Neural progenitor cell (in vitro differentiated cells): ENCODE measurements at regions not wholly inside any gene's neighbourhood (a gene's known extent, or its start where the extent isn't known, plus 50 kb on each side); places are given as distances from the start of the nearest gene placed in this dataset.

Source experiments
- DNase-seq: peaks from one replicate; pipeline ENCODE4 v3.0.0-alpha.2; 2016; ENCODE audit warnings: low spot score
- H2AFZ ChIP-seq: fragments of 200-600 bp; sonication (generic); replicated peaks from 2 replicates; pipeline ENCODE4 v1.6.1; 2016; ENCODE audit warnings: antibody characterized with exemption
- H3F3A ChIP-seq: fragments of 200-600 bp; sonication (generic); 2 replicates; pipeline ENCODE4 v1.6.1; 2016; ENCODE audit warnings: antibody characterized with exemption, low read depth
- H3K27ac ChIP-seq: fragments of 200-600 bp; sonication (generic); 2 replicates; pipeline ENCODE4 v1.5.1; 2016; ENCODE audit warnings: mild to moderate bottlenecking
- H3K27me3 ChIP-seq: fragments of 200-600 bp; sonication (generic); 2 replicates; pipeline ENCODE4 v1.6.1; 2016; ENCODE audit warnings: mild to moderate bottlenecking, moderate library complexity
- H3K36me3 ChIP-seq: fragments of 200-600 bp; sonication (generic); 2 replicates; pipeline ENCODE4 v1.5.1; 2016
- H3K4me1 ChIP-seq: fragments of 200-600 bp; sonication (generic); 2 replicates; pipeline ENCODE4 v1.6.1; 2016; ENCODE audit warnings: mixed run types
- H3K4me2 ChIP-seq: fragments of 200-600 bp; sonication (generic); 2 replicates; pipeline ENCODE4 v1.6.1; 2016
- H3K4me3 ChIP-seq: fragments of 200-600 bp; sonication (generic); 2 replicates; pipeline ENCODE4 v1.5.1; 2016
- H3K79me2 ChIP-seq: fragments of 200-600 bp; sonication (generic); 2 replicates; pipeline ENCODE4 v1.6.1; 2016; ENCODE audit warnings: low read depth
- H3K9ac ChIP-seq: fragments of 200-600 bp; sonication (generic); 2 replicates; pipeline ENCODE4 v1.6.1; 2016
- H3K9me3 ChIP-seq: fragments of 200-600 bp; sonication (generic); 2 replicates; pipeline ENCODE4 v1.5.1; 2016; ENCODE audit warnings: low read depth
- H4K20me1 ChIP-seq: fragments of 200-600 bp; sonication (generic); 2 replicates; pipeline ENCODE4 v1.6.1; 2016; ENCODE audit warnings: low read depth
- H3K27ac Mint-ChIP-seq: 3 replicates; pipeline ENCODE4 v1.8.0; 2021; ENCODE audit warnings: mixed read lengths
- H3K27me3 Mint-ChIP-seq: 2 replicates; pipeline ENCODE4 v1.8.0; 2022; ENCODE audit warnings: low read depth, mild to moderate bottlenecking, inconsistent platforms, moderate library complexity, mixed read lengths; ENCODE audit not compliant: insufficient read depth
- H3K36me3 Mint-ChIP-seq: 3 replicates; pipeline ENCODE4 v1.8.0; 2021; ENCODE audit warnings: mixed read lengths
- H3K4me1 Mint-ChIP-seq: 3 replicates; pipeline ENCODE4 v1.8.0; 2021; ENCODE audit warnings: mixed read lengths
- H3K4me3 Mint-ChIP-seq: 3 replicates; pipeline ENCODE4 v1.8.0; 2021; ENCODE audit warnings: mild to moderate bottlenecking, moderate library complexity, mixed read lengths
- H3K9me3 Mint-ChIP-seq: 3 replicates; pipeline ENCODE4 v1.8.0; 2020; ENCODE audit warnings: mixed read lengths
- EZH2 ChIP-seq: fragments of 200-600 bp; sonication (generic); IDR thresholded peaks from 2 replicates; pipeline ENCODE4 v1.6.1; 2017; ENCODE audit warnings: antibody characterized with exemption, mild to moderate bottlenecking, moderate library complexity
- EZH2phosphoT487 ChIP-seq: fragments of 200-600 bp; sonication (generic); IDR thresholded peaks from 2 replicates; pipeline ENCODE4 v1.6.1; 2017; ENCODE audit warnings: antibody characterized with exemption
- TF ChIP-seq, protein P1 (sequence below): fragments of 200-600 bp; sonication (generic); IDR thresholded peaks from 2 replicates; pipeline ENCODE4 v1.5.1; 2017; ENCODE audit warnings: antibody characterized with exemption, mild to moderate bottlenecking

DNA sequence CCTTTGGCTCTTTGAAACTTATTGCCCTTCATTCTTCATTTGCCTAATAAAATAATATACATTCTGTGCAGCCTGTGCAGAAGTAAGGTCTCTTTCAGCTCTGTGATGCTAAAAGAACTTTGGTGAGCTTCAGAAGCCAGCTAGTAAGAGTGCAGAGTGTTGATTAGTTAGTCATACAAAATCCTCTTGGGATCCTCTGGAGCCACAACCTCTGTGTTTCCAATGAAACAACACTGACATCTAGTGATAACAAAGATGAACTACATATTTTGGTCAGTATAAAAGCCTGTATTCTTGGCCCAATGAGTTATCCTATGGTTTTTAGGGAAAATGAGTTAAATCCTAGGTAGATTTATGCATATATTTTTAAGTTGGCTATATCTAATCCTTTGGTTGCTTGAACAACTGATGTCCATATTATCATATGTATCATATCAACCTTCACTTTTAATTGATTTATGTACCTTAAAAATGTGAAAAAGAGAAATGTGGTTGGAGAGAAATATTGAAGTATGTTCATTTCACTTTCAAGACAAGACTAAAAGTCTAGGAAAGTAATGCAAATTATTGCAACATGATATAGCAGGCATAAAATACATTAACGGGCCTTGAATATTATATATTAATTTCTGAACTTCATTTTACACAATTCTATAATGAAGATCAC, 158.4 kb downstream of the KLHL28 start:
- Mint-ChIP-seq H3K9me3 (no peaks in the 10 kb centered on the region), H3K27me3 (peaks cover 2% of the 10 kb centered on the region), H3K36me3 (peaks cover 2% of the 10 kb centered on the region), H3K27ac (no peak overlapping the region), H3K4me1 (peaks cover 2% of the 10 kb centered on the region), H3K4me3 (no peak overlapping the region)
- H2AFZ ChIP-seq = peak overlapping the region; percentile 81
- no peaks in the 10 kb centered on the region for H3K4me1 ChIP-seq
- no peak overlapping the region for H3K27ac ChIP-seq
- no peaks in the 10 kb centered on the region for H3F3A ChIP-seq
- no peak overlapping the region for H3K4me3 ChIP-seq
- no peaks in the 10 kb centered on the region for H3K27me3 ChIP-seq
- H3K79me2 ChIP-seq = no peaks in the 10 kb centered on the region
- H3K9me3 ChIP-seq = no peaks in the 10 kb centered on the region
- no peak overlapping the region for H3K9ac ChIP-seq
- H3K4me2 ChIP-seq = no peak overlapping the region
- H4K20me1 ChIP-seq = no peaks in the 10 kb centered on the region
- DNase-seq = peak; percentile 61
- no peaks in the 10 kb centered on the region for H3K36me3 ChIP-seq
- TF ChIP-seq EZH2phosphoT487 = no peak
- TF ChIP-seq, protein P1, sequence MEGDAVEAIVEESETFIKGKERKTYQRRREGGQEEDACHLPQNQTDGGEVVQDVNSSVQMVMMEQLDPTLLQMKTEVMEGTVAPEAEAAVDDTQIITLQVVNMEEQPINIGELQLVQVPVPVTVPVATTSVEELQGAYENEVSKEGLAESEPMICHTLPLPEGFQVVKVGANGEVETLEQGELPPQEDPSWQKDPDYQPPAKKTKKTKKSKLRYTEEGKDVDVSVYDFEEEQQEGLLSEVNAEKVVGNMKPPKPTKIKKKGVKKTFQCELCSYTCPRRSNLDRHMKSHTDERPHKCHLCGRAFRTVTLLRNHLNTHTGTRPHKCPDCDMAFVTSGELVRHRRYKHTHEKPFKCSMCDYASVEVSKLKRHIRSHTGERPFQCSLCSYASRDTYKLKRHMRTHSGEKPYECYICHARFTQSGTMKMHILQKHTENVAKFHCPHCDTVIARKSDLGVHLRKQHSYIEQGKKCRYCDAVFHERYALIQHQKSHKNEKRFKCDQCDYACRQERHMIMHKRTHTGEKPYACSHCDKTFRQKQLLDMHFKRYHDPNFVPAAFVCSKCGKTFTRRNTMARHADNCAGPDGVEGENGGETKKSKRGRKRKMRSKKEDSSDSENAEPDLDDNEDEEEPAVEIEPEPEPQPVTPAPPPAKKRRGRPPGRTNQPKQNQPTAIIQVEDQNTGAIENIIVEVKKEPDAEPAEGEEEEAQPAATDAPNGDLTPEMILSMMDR = peak; percentile 85

DNA sequence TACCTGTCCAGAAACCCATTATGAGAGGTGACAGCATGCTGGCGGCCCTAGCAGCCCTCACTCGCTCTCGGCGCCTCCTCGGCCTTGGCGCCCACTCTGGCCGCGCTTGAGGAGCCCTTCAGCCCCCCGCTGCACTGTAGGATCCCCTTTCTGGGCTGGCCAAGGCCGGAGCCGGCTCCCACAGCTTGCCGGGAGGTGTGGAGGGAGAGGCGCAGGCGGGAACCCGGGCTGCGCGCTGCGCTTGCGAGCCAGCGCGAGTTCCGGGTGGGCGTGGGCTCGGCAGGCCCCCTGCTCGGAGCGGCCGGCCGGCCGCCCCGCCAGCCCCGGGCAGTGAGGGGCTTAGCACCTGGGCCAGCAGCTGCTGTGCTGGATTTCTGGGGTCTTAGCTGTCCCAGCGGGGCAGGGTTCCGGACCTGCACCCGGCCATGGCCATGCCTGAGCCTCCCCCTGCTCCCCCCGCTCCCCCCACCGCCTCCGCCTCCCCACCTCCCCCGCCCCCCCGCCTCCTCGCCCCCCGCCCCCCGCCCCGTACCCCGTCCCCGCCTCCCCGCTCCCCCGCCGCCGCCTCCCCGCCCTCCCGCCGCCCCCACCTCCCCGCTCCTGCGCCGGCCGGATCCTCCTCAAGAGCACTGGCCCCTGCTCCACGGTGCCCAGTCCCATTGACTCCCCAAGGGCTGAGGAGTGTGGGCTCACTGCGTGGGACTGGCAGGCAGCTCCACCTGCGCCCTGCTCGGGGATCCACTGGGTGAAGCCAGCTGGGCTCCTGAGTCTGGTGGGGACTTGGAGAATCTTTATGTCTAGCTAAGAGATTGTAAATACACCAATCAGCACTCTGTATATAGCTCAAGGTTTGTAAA, 163.1 kb downstream of the KLHL28 start:
- H3K27me3 ChIP-seq = no peaks in the 10 kb centered on the region
- H3K4me3 ChIP-seq = no peak overlapping the region
- Mint-ChIP-seq H3K36me3 (peaks cover 2% of the 10 kb centered on the region), H3K27ac (no peak overlapping the region), H3K4me1 (peaks cover 4% of the 10 kb centered on the region), H3K9me3 (no peaks in the 10 kb centered on the region), H3K27me3 (no peaks in the 10 kb centered on the region), H3K4me3 (no peak overlapping the region)
- H3K9ac ChIP-seq = no peak overlapping the region
- H3K4me2 ChIP-seq = no peak overlapping the region
- H3K36me3 ChIP-seq = no peaks in the 10 kb centered on the region
- H3K79me2 ChIP-seq = no peaks in the 10 kb centered on the region
- no peaks in the 10 kb centered on the region for H3K9me3 ChIP-seq
- H4K20me1 ChIP-seq = no peaks in the 10 kb centered on the region
- H3K4me1 ChIP-seq = no peaks in the 10 kb centered on the region
- no peak for DNase-seq
- H3F3A ChIP-seq = no peaks in the 10 kb centered on the region
- H2AFZ ChIP-seq = no peak overlapping the region
- no peak overlapping the region for H3K27ac ChIP-seq
- TF ChIP-seq EZH2 (no peak), EZH2phosphoT487 (no peak)
- TF ChIP-seq, protein P1 = no peak

DNA sequence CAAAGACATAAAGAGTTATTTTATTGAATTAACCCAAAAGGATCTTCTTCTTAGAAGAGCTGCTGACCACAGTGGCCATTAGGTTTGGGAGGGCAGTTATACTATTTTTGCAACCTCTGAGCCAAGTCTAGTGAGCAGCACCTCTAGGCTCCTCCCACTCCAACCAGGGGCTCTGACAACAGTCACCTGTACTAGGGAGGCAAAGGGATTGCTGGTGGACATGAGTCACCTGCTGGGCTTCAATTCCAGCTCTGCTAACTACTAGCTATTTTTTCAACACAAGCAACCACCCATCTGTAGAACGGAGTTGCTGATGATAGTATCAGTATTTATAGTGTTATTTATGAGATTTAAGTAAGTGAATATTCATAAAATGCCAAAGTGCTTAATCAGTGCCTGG, 166.0 kb downstream of the KLHL28 start:
- no peaks in the 10 kb centered on the region for H3F3A ChIP-seq
- H3K36me3 ChIP-seq = no peaks in the 10 kb centered on the region
- no peaks in the 10 kb centered on the region for H3K27me3 ChIP-seq
- no peaks in the 10 kb centered on the region for H3K9me3 Mint-ChIP-seq
- no peaks in the 10 kb centered on the region for H3K27me3 Mint-ChIP-seq
- no peaks in the 10 kb centered on the region for H3K4me1 ChIP-seq
- H3K79me2 ChIP-seq = no peaks in the 10 kb centered on the region
- TF ChIP-seq, protein P1 = no peak
- TF ChIP-seq EZH2 (no peak), EZH2phosphoT487 (no peak)
- H2AFZ ChIP-seq = no peak overlapping the region
- no peak overlapping the region for H3K27ac ChIP-seq
- H3K4me3 ChIP-seq = no peak overlapping the region
- H3K4me3 Mint-ChIP-seq = no peak overlapping the region
- no peaks in the 10 kb centered on the region for H3K9me3 ChIP-seq
- H3K9ac ChIP-seq = no peak overlapping the region
- H3K36me3 Mint-ChIP-seq = peaks cover 2% of the 10 kb centered on the region
- no peaks in the 10 kb centered on the region for H4K20me1 ChIP-seq
- no peak overlapping the region for H3K27ac Mint-ChIP-seq
- no peak overlapping the region for H3K4me2 ChIP-seq
- DNase-seq = no peak
- H3K4me1 Mint-ChIP-seq = peaks cover 2% of the 10 kb centered on the region
